ENCODE measurements at regions not wholly inside any gene's neighbourhood (a gene's known extent, or its start where the extent isn't known, plus 50 kb on each side); places are given as distances from the start of the nearest gene placed in this dataset.

DNA sequence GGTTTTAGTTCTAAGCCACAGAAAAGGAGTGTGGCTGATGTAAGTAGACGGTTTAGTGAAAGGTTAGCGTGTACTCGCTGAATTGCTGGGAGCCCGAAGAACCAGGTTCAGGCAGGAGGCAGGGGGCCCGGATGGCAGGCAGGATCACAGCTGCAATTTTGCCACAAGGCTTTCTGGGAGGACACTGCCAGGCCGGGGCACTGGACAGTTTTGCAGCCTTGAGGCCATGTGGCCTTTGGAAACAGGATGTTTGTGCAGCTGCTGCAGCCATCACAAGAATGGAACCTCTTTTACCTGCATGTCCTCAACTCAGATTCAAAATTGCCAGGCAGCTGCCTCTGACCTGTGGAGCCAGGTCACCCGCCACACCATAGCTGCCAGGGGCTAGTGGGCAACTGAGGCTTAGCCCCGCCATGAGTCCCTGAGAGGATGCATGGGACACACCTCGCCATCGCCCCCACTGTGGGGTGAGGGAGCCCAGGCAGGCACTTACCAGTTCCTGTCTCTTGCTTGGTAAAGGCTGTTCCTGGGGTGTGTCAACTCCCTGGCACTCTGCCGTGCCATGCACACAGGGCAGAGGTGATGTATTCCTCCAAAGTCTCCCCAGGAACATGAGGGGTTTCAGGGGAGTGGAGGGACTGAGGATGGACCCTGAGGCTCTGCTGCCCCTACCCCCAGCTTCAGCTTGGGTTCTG lies 188.6 kb downstream of the RPS24 start:
- Mint-ChIP-seq H3K9me3 (ENCODE audit: low read depth) (no peaks in the 10 kb centered on the region), H3K27me3 (ENCODE audit: low read depth) (peaks cover 10% of the 10 kb centered on the region)

DNA sequence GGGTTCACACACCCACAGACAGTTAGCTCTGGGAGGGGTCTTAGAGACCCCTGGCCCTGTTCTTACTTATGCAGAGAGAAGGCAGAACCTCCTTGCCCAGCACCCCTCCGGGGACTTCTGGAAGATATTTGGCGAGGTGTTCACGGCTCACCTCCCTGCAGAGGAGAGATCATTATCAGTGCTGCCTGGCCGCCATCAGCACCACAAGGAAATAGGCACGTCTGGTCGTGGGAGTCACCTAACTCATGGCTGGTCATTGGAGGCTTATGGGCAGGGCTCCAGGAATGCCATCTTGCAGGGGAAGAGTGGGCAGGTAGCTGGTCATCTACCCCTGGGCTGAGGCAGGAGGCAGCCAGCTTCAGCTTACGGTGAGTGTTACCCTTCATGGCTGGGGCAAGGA lies 189.4 kb downstream of the RPS24 start:
- H3K27me3 Mint-ChIP-seq (ENCODE audit: low read depth) = peaks cover 8% of the 10 kb centered on the region
- TF ChIP-seq, protein P1, sequence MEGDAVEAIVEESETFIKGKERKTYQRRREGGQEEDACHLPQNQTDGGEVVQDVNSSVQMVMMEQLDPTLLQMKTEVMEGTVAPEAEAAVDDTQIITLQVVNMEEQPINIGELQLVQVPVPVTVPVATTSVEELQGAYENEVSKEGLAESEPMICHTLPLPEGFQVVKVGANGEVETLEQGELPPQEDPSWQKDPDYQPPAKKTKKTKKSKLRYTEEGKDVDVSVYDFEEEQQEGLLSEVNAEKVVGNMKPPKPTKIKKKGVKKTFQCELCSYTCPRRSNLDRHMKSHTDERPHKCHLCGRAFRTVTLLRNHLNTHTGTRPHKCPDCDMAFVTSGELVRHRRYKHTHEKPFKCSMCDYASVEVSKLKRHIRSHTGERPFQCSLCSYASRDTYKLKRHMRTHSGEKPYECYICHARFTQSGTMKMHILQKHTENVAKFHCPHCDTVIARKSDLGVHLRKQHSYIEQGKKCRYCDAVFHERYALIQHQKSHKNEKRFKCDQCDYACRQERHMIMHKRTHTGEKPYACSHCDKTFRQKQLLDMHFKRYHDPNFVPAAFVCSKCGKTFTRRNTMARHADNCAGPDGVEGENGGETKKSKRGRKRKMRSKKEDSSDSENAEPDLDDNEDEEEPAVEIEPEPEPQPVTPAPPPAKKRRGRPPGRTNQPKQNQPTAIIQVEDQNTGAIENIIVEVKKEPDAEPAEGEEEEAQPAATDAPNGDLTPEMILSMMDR (IDR thresholded peaks at IDR 0.05) = no peak
- no peaks in the 10 kb centered on the region for H3K9me3 Mint-ChIP-seq (ENCODE audit: low read depth)
- H3K4me1 Mint-ChIP-seq (ENCODE audit: low read depth) = no peaks in the 10 kb centered on the region
- H3K27ac Mint-ChIP-seq (ENCODE audit: unreplicated experiment) = no peak overlapping the region
- DNase-seq (ENCODE audit: low spot score) = no peak
- H3K4me3 Mint-ChIP-seq (ENCODE audit: unreplicated experiment) = no peak overlapping the region
- H3K36me3 Mint-ChIP-seq (ENCODE audit: low read depth) = no peaks in the 10 kb centered on the region

More for the DNA sequence above, 188.6 kb downstream of the RPS24 start:
- H3K36me3 Mint-ChIP-seq (ENCODE audit: low read depth) = no peaks in the 10 kb centered on the region
- no peak overlapping the region for H3K4me3 Mint-ChIP-seq (ENCODE audit: unreplicated experiment)
- TF ChIP-seq, protein P1 (IDR thresholded peaks at IDR 0.05) = no peak
- H3K27ac Mint-ChIP-seq (ENCODE audit: unreplicated experiment) = no peak overlapping the region
- no peaks in the 10 kb centered on the region for H3K4me1 Mint-ChIP-seq (ENCODE audit: low read depth)
- DNase-seq (ENCODE audit: low spot score) = no peak

DNA sequence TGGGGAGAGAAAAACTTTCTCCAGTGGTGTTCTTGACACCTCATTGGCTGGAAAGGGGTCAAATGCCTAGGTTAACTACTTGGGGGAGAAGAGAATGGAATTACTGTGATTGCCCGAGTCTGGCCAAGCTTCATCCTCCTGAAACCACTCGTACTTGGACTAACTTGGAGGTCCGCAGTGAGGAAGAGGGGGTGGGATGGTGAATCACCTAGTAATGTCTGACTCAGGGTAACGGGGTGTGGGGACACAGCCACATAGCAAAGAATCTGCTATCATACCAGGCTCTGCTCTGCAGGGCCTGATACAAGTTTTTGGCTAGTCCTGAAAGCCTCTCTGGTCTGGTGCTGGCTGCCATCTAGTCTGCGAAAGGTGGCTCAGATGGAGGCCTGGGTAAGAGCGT lies 190.9 kb downstream of the RPS24 start:
- Mint-ChIP-seq H3K27me3 (ENCODE audit: low read depth) (peaks cover 8% of the 10 kb centered on the region), H3K4me1 (ENCODE audit: low read depth) (no peaks in the 10 kb centered on the region), H3K27ac (ENCODE audit: unreplicated experiment) (no peak overlapping the region), H3K36me3 (ENCODE audit: low read depth) (no peaks in the 10 kb centered on the region), H3K4me3 (ENCODE audit: unreplicated experiment) (no peak overlapping the region), H3K9me3 (ENCODE audit: low read depth) (no peaks in the 10 kb centered on the region)
- TF ChIP-seq, protein P1 (IDR thresholded peaks at IDR 0.05) = no peak
- DNase-seq (ENCODE audit: low spot score) = no peak

DNA sequence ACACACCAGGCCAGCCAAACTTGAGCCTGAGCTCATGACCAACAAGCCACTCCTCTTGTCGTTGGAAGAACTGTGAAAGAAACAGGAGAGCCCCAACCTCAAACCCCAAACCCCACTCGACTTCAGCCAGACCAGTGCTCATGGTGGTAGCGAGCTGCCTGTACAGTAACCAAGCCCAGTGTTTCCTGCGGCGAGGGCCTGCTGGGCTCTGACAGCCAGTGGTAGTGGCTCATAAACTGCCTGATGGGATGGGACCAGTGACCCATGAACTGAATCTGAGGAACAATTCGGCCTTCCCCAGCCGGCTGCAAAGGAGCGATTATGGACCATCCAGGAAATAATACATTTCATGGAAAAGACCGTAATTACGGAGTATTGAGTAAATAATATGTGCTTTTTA lies 191.9 kb downstream of the RPS24 start:
- H3K9me3 Mint-ChIP-seq (ENCODE audit: low read depth) = no peaks in the 10 kb centered on the region
- TF ChIP-seq, protein P1 (IDR thresholded peaks at IDR 0.05) = no peak
- H3K36me3 Mint-ChIP-seq (ENCODE audit: low read depth) = peaks cover 3% of the 10 kb centered on the region
- peaks cover 12% of the 10 kb centered on the region for H3K27me3 Mint-ChIP-seq (ENCODE audit: low read depth)
- H3K27ac Mint-ChIP-seq (ENCODE audit: unreplicated experiment) = no peak overlapping the region
- H3K4me3 Mint-ChIP-seq (ENCODE audit: unreplicated experiment) = no peak overlapping the region
- H3K4me1 Mint-ChIP-seq (ENCODE audit: low read depth) = no peaks in the 10 kb centered on the region
- DNase-seq (ENCODE audit: low spot score) = no peak

DNA sequence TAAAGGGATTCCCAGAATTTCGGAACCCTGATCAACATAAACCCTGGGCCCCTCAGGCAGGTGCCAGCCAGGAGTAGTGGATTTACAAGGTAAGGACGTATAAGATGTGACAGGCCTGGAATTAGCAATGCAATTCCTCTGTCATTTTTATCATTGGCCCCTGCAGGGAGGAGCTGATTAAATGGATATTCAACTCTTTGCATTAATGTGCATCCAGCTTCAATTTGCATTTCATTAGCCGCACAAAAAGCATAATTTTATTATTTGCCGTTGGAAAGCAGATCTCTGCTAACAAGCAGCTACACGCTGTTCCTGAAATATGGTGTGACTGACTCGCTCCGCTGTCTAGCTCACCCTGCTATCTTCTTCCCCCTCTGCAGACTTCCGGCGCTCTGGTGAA lies 195.8 kb downstream of the RPS24 start:
- H3K27me3 Mint-ChIP-seq (ENCODE audit: low read depth) = peaks cover 11% of the 10 kb centered on the region
- TF ChIP-seq, protein P1 (IDR thresholded peaks at IDR 0.05) = no peak
- H3K27ac Mint-ChIP-seq (ENCODE audit: unreplicated experiment) = no peak overlapping the region
- peaks cover 7% of the 10 kb centered on the region for H3K9me3 Mint-ChIP-seq (ENCODE audit: low read depth)
- H3K4me1 Mint-ChIP-seq (ENCODE audit: low read depth) = no peaks in the 10 kb centered on the region
- DNase-seq (ENCODE audit: low spot score) = no peak
- peaks cover 10% of the 10 kb centered on the region for H3K36me3 Mint-ChIP-seq (ENCODE audit: low read depth)
- H3K4me3 Mint-ChIP-seq (ENCODE audit: unreplicated experiment) = no peak overlapping the region
